ENCODE measurements at regions not wholly inside any gene's neighbourhood (a gene's known extent, or its start where the extent isn't known, plus 50 kb on each side); places are given as distances from the start of the nearest gene placed in this dataset. TPM values are rescaled to one million over a fixed set of nuclear protein-coding genes. Genes with fewer than 3 reads are reported as not detected.

GRCh38 chr1:184811439-184812111, 56.9 kb upstream of the EDEM3 start:
- intact Hi-C loops (cut with DNase I; ENCODE audit: low total_unique reads): no loop called here
- Histone ChIP-seq H3K36me3 (no peaks in the 10 kb centered on the region), H3K9me3 (no peaks in the 10 kb centered on the region), H3K27me3 (no peaks in the 10 kb centered on the region), H3K27ac (peak overlapping the region; percentile 64 to 66), H3K4me1 (peaks cover 0 to 9% of the 10 kb centered on the region in 2 donors), H3K4me3 (no peak overlapping the region)
- TF ChIP-seq CTCF (IDR thresholded peaks at IDR 0.05) (no peak), POLR2A (IDR thresholded peaks at IDR 0.05) (no peak)
- DNase-seq: peak; percentile 46 to 74

- Histone ChIP-seq H3K4me3 (no peak overlapping the region), H3K27ac (peak overlapping the region; percentile 64 to 66), H3K9me3 (no peaks in the 10 kb centered on the region), H3K4me1 (peaks cover 0 to 9% of the 10 kb centered on the region in 2 donors), H3K36me3 (no peaks in the 10 kb centered on the region), H3K27me3 (no peaks in the 10 kb centered on the region)
- TF ChIP-seq POLR2A (IDR thresholded peaks at IDR 0.05): no peak
- TF ChIP-seq CTCF (IDR thresholded peaks at IDR 0.05): no peak
- intact Hi-C loops (cut with DNase I; ENCODE audit: low total_unique reads): no loop called here
- DNase-seq: peak; percentile 63 to 75
Observed at GRCh38 chr1:184810735-184811343, 56.2 kb upstream of the EDEM3 start.

GRCh38 chr1:184806296-184806721, 51.7 kb upstream of the EDEM3 start:
- DNase-seq: no peak
- intact Hi-C loops (cut with DNase I; ENCODE audit: low total_unique reads): no loop called here
- Histone ChIP-seq H3K9me3 (no peaks in the 10 kb centered on the region), H3K27ac (peak overlapping the region in 1 of 2 donors; percentile 34), H3K4me1 (peaks cover 3 to 6% of the 10 kb centered on the region in 2 donors), H3K36me3 (no peaks in the 10 kb centered on the region), H3K4me3 (no peak overlapping the region), H3K27me3 (no peaks in the 10 kb centered on the region)
- TF ChIP-seq POLR2A (IDR thresholded peaks at IDR 0.05) (no peak), CTCF (IDR thresholded peaks at IDR 0.05) (no peak)

- Histone ChIP-seq H3K4me3 (no peak overlapping the region), H3K36me3 (no peaks in the 10 kb centered on the region), H3K9me3 (no peaks in the 10 kb centered on the region), H3K27ac (peak overlapping the region; percentile 15 to 34), H3K27me3 (no peaks in the 10 kb centered on the region), H3K4me1 (peaks cover under 1 to 3% of the 10 kb centered on the region in 2 donors)
- TF ChIP-seq POLR2A (IDR thresholded peaks at IDR 0.05) (no peak), CTCF (IDR thresholded peaks at IDR 0.05) (peak; percentile 88 to 94 (median 92))
- peak; percentile 91 to 93 for DNase-seq
- intact Hi-C loops (cut with DNase I; ENCODE audit: low total_unique reads): loop anchor here (2.0 kb wide), 1 partner anchor 177 kb away; no protein-coding TSS in a partner anchor
Observed at GRCh38 chr1:184805667-184806295, 51.1 kb upstream of the EDEM3 start.

Small RNAs in the stretch of these regions (small RNA-seq; reads per million reads assigned to genes)
- gene RNU7-13P: not detected

All from uterus (tissue), 3 donors.